ENCODE measurements at regions not wholly inside any gene's neighbourhood (a gene's known extent, or its start where the extent isn't known, plus 50 kb on each side); places are given as distances from the start of the nearest gene placed in this dataset.

GRCh38 chr17:68100000-68100641 lies 64.6 kb downstream of the KPNA2 start (continued):
- TF ChIP-seq ETV5 (CRISPR knock-in tag; IDR thresholded peaks at IDR 0.05; ENCODE audit: borderline replicate concordance) (no peak), ZSCAN22 (CRISPR knock-in tag; IDR thresholded peaks at IDR 0.05) (peak; percentile 84; the same call in 1 of the 2 replicates), ZNF605 (CRISPR knock-in tag; IDR thresholded peaks at IDR 0.05) (peak; percentile 49), ZNF30 (CRISPR knock-in tag; IDR thresholded peaks at IDR 0.05) (no peak), ZMYM2 (CRISPR knock-in tag; IDR thresholded peaks at IDR 0.05) (0 out of 2 replicates have a peak, but pooled peaks have one; percentile 45), E2F5 (CRISPR knock-in tag; conservative IDR thresholded peaks at IDR 0.05) (no peak), ZNF747 (CRISPR knock-in tag; IDR thresholded peaks at IDR 0.05; ENCODE audit: borderline replicate concordance) (no peak), CBX5 (CRISPR knock-in tag; IDR thresholded peaks at IDR 0.05; ENCODE audit: borderline replicate concordance) (no peak), SCMH1 (CRISPR knock-in tag; IDR thresholded peaks at IDR 0.05; ENCODE audit: borderline replicate concordance) (no peak), ERF (CRISPR knock-in tag; IDR thresholded peaks at IDR 0.05) (no peak), RARA (CRISPR knock-in tag; IDR thresholded peaks at IDR 0.05) (no peak), IKZF1 (IDR thresholded peaks at IDR 0.05) (no peak), ZNF790 (CRISPR knock-in tag; IDR thresholded peaks at IDR 0.05; ENCODE audit: borderline replicate concordance) (no peak), ZNF562 (CRISPR knock-in tag; IDR thresholded peaks at IDR 0.05; ENCODE audit: borderline replicate concordance) (no peak), ZNF550 (CRISPR knock-in tag; IDR thresholded peaks at IDR 0.05; ENCODE audit: borderline replicate concordance) (no peak), ZFP82 (CRISPR knock-in tag; IDR thresholded peaks at IDR 0.05; ENCODE audit: borderline replicate concordance) (no peak), NFIB (CRISPR knock-in tag; IDR thresholded peaks at IDR 0.05; ENCODE audit: borderline replicate concordance) (peak; percentile 89; the same call in 1 of the 2 replicates), TFDP1 (CRISPR knock-in tag; IDR thresholded peaks at IDR 0.05; ENCODE audit: borderline replicate concordance) (no peak)
- TF ChIP-seq, protein P1, sequence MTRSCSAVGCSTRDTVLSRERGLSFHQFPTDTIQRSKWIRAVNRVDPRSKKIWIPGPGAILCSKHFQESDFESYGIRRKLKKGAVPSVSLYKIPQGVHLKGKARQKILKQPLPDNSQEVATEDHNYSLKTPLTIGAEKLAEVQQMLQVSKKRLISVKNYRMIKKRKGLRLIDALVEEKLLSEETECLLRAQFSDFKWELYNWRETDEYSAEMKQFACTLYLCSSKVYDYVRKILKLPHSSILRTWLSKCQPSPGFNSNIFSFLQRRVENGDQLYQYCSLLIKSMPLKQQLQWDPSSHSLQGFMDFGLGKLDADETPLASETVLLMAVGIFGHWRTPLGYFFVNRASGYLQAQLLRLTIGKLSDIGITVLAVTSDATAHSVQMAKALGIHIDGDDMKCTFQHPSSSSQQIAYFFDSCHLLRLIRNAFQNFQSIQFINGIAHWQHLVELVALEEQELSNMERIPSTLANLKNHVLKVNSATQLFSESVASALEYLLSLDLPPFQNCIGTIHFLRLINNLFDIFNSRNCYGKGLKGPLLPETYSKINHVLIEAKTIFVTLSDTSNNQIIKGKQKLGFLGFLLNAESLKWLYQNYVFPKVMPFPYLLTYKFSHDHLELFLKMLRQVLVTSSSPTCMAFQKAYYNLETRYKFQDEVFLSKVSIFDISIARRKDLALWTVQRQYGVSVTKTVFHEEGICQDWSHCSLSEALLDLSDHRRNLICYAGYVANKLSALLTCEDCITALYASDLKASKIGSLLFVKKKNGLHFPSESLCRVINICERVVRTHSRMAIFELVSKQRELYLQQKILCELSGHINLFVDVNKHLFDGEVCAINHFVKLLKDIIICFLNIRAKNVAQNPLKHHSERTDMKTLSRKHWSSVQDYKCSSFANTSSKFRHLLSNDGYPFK (CRISPR knock-in tag; IDR thresholded peaks at IDR 0.05; ENCODE audit: borderline replicate concordance), result no peak
- TF ChIP-seq, protein P2, sequence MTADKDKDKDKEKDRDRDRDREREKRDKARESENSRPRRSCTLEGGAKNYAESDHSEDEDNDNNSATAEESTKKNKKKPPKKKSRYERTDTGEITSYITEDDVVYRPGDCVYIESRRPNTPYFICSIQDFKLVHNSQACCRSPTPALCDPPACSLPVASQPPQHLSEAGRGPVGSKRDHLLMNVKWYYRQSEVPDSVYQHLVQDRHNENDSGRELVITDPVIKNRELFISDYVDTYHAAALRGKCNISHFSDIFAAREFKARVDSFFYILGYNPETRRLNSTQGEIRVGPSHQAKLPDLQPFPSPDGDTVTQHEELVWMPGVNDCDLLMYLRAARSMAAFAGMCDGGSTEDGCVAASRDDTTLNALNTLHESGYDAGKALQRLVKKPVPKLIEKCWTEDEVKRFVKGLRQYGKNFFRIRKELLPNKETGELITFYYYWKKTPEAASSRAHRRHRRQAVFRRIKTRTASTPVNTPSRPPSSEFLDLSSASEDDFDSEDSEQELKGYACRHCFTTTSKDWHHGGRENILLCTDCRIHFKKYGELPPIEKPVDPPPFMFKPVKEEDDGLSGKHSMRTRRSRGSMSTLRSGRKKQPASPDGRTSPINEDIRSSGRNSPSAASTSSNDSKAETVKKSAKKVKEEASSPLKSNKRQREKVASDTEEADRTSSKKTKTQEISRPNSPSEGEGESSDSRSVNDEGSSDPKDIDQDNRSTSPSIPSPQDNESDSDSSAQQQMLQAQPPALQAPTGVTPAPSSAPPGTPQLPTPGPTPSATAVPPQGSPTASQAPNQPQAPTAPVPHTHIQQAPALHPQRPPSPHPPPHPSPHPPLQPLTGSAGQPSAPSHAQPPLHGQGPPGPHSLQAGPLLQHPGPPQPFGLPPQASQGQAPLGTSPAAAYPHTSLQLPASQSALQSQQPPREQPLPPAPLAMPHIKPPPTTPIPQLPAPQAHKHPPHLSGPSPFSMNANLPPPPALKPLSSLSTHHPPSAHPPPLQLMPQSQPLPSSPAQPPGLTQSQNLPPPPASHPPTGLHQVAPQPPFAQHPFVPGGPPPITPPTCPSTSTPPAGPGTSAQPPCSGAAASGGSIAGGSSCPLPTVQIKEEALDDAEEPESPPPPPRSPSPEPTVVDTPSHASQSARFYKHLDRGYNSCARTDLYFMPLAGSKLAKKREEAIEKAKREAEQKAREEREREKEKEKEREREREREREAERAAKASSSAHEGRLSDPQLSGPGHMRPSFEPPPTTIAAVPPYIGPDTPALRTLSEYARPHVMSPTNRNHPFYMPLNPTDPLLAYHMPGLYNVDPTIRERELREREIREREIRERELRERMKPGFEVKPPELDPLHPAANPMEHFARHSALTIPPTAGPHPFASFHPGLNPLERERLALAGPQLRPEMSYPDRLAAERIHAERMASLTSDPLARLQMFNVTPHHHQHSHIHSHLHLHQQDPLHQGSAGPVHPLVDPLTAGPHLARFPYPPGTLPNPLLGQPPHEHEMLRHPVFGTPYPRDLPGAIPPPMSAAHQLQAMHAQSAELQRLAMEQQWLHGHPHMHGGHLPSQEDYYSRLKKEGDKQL (CRISPR knock-in tag; IDR thresholded peaks at IDR 0.05; ENCODE audit: low read depth), result no peak

Measured in HepG2 (cell line).